Stomach (tissue), 4 donors: ENCODE measurements at regions not wholly inside any gene's neighbourhood (a gene's known extent, or its start where the extent isn't known, plus 50 kb on each side); places are given as distances from the start of the nearest gene placed in this dataset.

Experiments used
- CTCF ChIP-seq, 7 experiments: fragments of 450-650 bp in 4 of 7; fragments of 200-600 bp in 3 of 7; sonication (generic) in 3 of 7; IDR thresholded peaks; one replicate each; pipeline ENCODE4 v1.5.1; 2016 to 2019; ENCODE audit warnings: antibody characterized with exemption in 7 of 7, control low read depth in 2 of 7, mild to moderate bottlenecking in 1 of 7
- POLR2AphosphoS5 ChIP-seq, 3 donors: sonication (generic); formaldehyde crosslinking; IDR thresholded peaks; one replicate each; pipeline ENCODE4 v1.6.1; 2016; ENCODE audit warnings: antibody characterized with exemption in 3 of 3

DNA sequence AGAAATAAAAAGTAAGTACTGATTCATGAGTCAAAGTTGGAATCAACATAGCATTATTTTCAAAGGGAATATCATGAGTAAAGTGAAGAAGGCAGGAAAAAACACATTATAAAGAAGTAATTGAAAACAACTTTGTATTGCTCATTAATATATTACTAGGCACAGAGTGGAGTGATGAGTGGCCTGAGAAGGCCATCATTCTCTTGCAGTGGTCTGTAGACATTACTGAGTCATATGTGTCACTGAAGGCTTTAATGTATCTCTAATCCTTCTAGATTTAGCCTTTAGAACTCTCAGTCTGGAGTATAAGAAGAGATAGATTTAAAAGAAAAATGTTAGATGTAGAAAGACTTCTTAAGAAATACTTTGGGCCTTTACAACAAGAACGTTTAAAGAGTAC is 881.4 kb downstream of the DNAH5 start:
- TF ChIP-seq CTCF (IDR thresholded peaks at IDR 0.05) (no peak), POLR2AphosphoS5 (IDR thresholded peaks at IDR 0.05) (no peak)
